Activated T-cell treated with anti-CD3 and anti-CD28 coated beads, Interleukin-2, amount 50 U/mL, for 72 hours (primary cell): ENCODE measurements at regions not wholly inside any gene's neighbourhood (a gene's known extent, or its start where the extent isn't known, plus 50 kb on each side); places are given as distances from the start of the nearest gene placed in this dataset.
"Not testable (repeated sequence)": the region's sequence is repeated elsewhere in the genome, so short reads cannot be mapped to it uniquely, and the experiment has no call there.

Experiments
- ATAC-seq, 2 donors: fragments of 150-1000 bp; cut with Tn5 transposase; replicated peaks in 1 of 2; 2 replicates each; pipeline ENCODE4 v1.10.0; 2021; ENCODE audit warnings: moderate library complexity in 2 of 2, mild to moderate bottlenecking in 1 of 2
- DNase-seq, 2 donors: peaks; one replicate each; pipeline ENCODE4 v3.0.0; 2021 to 2022; ENCODE audit warnings: mixed read lengths in 1 of 2
- H3K27ac Mint-ChIP-seq: one replicate; pipeline ENCODE4 v1.8.0; 2022; ENCODE audit warnings: mild to moderate bottlenecking, moderate library complexity, mixed read lengths
- H3K27me3 Mint-ChIP-seq: one replicate; pipeline ENCODE4 v1.8.0; 2022; ENCODE audit warnings: low read depth, mixed read lengths
- H3K36me3 Mint-ChIP-seq, 2 donors: one replicate each; pipeline ENCODE4 v1.8.0; 2022; ENCODE audit warnings: mixed read lengths in 2 of 2, mild to moderate bottlenecking in 1 of 2; ENCODE audit not compliant: insufficient read depth in 2 of 2
- H3K4me1 Mint-ChIP-seq: one replicate; pipeline ENCODE4 v1.8.0; 2022; ENCODE audit warnings: low read depth, mixed read lengths
- H3K4me3 Mint-ChIP-seq, 2 donors: one replicate each; pipeline ENCODE4 v1.8.0; 2022; ENCODE audit warnings: mild to moderate bottlenecking in 2 of 2, mixed read lengths in 2 of 2, moderate library complexity in 2 of 2
- H3K9me3 Mint-ChIP-seq, 2 donors: one replicate each; pipeline ENCODE4 v1.8.0; 2022; ENCODE audit warnings: mixed read lengths in 2 of 2

- ATAC-seq = no peak
- Mint-ChIP-seq H3K9me3 (no peaks in the 10 kb centered on the region), H3K27ac (no peak overlapping the region), H3K4me1 (no peaks in the 10 kb centered on the region), H3K4me3 (no peak overlapping the region), H3K36me3 (no peaks in the 10 kb centered on the region), H3K27me3 (no peaks in the 10 kb centered on the region)
- DNase-seq = no peak
Measured at GRCh38 chr4:164087733-164088132, 593.2 kb downstream of the TMA16 start.

DNA sequence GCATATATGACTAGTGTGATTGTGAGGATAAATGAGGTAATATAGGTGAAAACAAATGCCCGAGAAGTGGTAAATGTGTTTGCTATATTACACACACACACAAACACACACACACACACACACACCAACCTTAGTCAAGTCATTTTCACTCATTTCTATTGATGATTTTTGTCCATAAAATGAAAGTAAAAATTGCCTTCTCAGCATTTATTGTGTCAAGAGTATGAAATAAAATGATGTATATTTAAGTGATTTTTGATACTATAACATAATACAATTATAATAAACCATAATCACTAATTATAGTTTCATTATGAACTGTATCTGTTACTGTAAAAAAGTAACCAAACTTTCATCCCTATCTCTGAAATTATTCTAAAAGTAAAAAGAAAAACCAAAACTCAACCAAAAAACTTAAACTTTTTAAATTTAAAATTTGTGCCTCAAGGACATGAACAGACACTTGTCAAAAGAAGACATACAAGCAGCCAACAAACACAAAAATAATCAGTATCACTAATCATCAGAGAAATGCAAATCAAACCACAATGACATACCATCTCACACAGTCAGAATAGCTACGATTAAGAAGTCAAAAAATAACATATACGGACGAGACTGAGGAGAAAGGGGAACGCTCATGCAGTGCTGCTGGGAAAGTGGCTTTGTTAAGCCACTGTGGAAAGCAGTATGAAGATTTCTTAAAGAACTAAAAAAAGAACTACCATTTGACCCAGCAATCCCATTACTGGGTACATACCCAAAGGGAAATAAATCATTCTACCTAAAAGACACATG, 601.0 kb downstream of the TMA16 start:
- Mint-ChIP-seq H3K9me3 (no peaks in the 10 kb centered on the region), H3K27me3 (no peaks in the 10 kb centered on the region), H3K4me1 (no peaks in the 10 kb centered on the region), H3K36me3 (no peaks in the 10 kb centered on the region), H3K27ac (no peak overlapping the region), H3K4me3 (no peak overlapping the region)
- no peak for DNase-seq
- ATAC-seq = no peak

DNA sequence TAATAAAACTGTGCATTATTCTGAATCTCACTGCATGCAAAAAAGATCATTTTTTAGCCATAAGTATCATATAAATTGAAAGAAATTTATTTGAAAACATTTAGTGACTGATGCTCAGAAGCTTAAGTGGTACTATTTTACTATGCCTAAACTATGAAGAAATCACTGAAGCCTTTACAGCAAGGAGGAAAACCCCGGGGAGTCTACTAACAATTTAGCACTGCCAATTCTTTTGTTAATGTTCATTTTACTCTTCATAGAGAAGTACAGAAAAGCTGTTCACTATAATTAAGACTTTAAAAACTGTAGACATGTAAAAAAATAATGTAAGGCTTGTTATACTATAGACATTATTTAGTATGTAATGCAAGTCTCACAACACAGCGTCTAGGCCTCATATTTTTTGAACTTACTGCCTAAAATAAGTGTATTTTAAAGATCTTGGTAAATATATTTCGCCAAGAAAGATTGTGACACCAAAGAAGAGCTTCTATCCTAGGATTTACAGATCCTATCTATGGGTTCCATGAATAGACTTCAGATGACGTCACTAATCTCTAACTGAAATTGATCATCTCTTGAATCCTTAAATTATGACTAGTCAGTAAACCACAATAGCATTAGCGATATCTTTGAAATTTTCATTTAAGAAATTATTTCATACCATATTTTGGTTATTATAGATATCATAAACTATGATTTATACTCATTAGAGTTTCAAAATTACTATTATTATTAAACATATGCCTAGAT, 602.5 kb downstream of the TMA16 start:
- no peak for ATAC-seq
- Mint-ChIP-seq H3K9me3 (no peaks in the 10 kb centered on the region), H3K4me3 (no peak overlapping the region), H3K27ac (no peak overlapping the region), H3K36me3 (no peaks in the 10 kb centered on the region), H3K27me3 (no peaks in the 10 kb centered on the region), H3K4me1 (no peaks in the 10 kb centered on the region)
- DNase-seq = no peak

DNA sequence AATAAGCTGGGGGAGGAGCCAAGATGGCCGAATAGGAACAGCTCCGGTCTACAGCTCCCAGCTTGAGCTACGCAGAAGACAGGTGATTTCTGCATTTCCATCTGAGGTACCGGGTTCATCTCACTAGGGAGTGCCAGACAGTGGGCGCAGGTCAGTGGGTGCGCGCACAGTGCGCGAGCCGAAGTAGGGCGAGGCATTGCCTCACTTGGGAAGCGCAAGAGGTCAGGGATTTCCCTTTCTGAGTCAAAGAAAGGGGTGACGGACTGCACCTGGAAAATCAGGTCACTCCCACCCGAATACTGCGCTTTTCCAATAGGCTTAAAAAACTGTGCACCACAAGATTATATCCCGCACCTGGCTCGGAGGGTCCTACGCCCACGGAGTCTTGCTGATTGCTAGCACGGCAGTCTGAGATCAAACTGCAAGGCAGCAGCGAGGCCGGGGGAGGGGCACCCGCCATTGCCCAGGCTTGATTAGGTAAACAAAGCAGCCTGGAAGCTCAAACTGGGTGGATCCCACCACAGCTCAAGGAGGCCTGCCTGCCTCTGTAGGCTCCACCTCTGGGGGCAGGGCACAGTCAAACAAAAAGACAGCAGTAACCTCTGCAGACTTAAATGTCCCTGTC, 606.4 kb downstream of the TMA16 start:
- H3K27ac Mint-ChIP-seq, H3K9me3 Mint-ChIP-seq, H3K36me3 Mint-ChIP-seq: not testable (repeated sequence)

GRCh38 chr4:164108971-164109370, 614.5 kb downstream of the TMA16 start:
- Mint-ChIP-seq H3K36me3 (no peaks in the 10 kb centered on the region), H3K9me3 (no peaks in the 10 kb centered on the region), H3K4me1 (no peaks in the 10 kb centered on the region), H3K27ac (no peak overlapping the region), H3K4me3 (no peak overlapping the region), H3K27me3 (no peaks in the 10 kb centered on the region)
- no peak for DNase-seq
- ATAC-seq = no peak

More for the DNA sequence above, 606.4 kb downstream of the TMA16 start:
- H3K4me1 Mint-ChIP-seq, DNase-seq, H3K4me3 Mint-ChIP-seq, ATAC-seq, H3K27me3 Mint-ChIP-seq: not testable (repeated sequence)

GRCh38 chr4:164109503-164109902, 615.0 kb downstream of the TMA16 start:
- Mint-ChIP-seq H3K9me3 (no peaks in the 10 kb centered on the region), H3K27ac (no peak overlapping the region), H3K4me1 (no peaks in the 10 kb centered on the region), H3K4me3 (no peak overlapping the region), H3K36me3 (no peaks in the 10 kb centered on the region), H3K27me3 (no peaks in the 10 kb centered on the region)
- ATAC-seq (no peak), DNase-seq (no peak)

DNA sequence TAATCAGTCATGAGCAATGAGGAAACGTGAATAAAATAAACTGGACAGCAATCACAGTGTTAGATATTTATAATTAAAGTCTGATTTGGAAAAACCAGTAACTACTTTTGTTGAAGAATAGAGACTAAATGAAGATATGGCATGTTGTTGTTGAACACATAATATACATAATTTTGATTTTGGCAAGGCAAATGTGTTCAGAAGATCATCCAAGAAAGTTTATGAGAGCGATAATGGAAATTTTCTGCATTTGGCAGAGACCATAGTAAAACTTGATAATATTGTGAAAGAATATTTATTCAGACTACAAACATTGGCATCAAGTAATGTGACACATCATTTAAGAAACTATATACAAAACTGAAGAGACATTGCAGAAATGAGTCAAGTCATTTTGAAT, 620.7 kb downstream of the TMA16 start:
- Mint-ChIP-seq H3K9me3 (no peaks in the 10 kb centered on the region), H3K36me3 (no peaks in the 10 kb centered on the region), H3K27ac (no peak overlapping the region), H3K4me1 (no peaks in the 10 kb centered on the region), H3K27me3 (no peaks in the 10 kb centered on the region), H3K4me3 (no peak overlapping the region)
- DNase-seq = no peak
- ATAC-seq = no peak

- Mint-ChIP-seq H3K27me3 (no peaks in the 10 kb centered on the region), H3K9me3 (peaks cover 0 to 2% of the 10 kb centered on the region in 2 donors), H3K4me1 (no peaks in the 10 kb centered on the region), H3K36me3 (no peaks in the 10 kb centered on the region), H3K27ac (no peak overlapping the region), H3K4me3 (no peak overlapping the region)
- no peak for DNase-seq
- ATAC-seq = no peak
Measured at GRCh38 chr4:164116286-164116685, 621.8 kb downstream of the TMA16 start.

- Mint-ChIP-seq H3K36me3 (no peaks in the 10 kb centered on the region), H3K9me3 (peaks cover 2 to 5% of the 10 kb centered on the region in 2 donors), H3K4me1 (no peaks in the 10 kb centered on the region), H3K27ac (no peak overlapping the region), H3K4me3 (no peak overlapping the region), H3K27me3 (no peaks in the 10 kb centered on the region)
- DNase-seq (no peak), ATAC-seq (no peak)
Measured at GRCh38 chr4:164134388-164134787, 619.5 kb upstream of the SMIM31 start.

GRCh38 chr4:164136180-164136616, 617.7 kb upstream of the SMIM31 start:
- DNase-seq = no peak
- Mint-ChIP-seq H3K27ac (peak overlapping the region; percentile 49), H3K27me3 (no peaks in the 10 kb centered on the region), H3K9me3 (peaks cover 6 to 10% of the 10 kb centered on the region in 2 donors), H3K4me3 (no peak overlapping the region), H3K4me1 (no peaks in the 10 kb centered on the region), H3K36me3 (no peaks in the 10 kb centered on the region)
- no peak for ATAC-seq

- Mint-ChIP-seq H3K4me1 (no peaks in the 10 kb centered on the region), H3K9me3 (peaks cover 6 to 10% of the 10 kb centered on the region in 2 donors)
Measured at GRCh38 chr4:164138521-164138920, 615.4 kb upstream of the SMIM31 start.

DNA sequence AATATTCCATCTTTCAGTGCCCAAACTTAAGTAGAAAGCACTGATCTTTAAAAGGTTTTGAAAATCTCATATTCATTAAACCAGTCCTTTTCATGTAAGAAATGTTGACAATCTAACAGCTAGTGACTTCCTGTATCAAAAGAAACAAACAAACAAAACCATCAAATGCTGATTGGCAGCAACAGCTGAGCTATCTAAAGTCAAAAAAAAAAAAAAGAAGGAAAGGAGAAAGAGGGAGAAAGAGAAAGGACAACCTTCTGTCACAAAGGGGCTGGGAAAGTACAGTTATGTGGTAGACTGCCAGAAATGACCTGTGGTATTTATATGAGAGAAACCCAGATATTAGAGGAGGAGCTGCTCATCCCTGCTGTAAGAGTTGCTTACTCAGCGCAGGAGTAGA, 614.6 kb upstream of the SMIM31 start:
- peaks cover 6 to 10% of the 10 kb centered on the region in 2 donors for H3K9me3 Mint-ChIP-seq
- H3K4me3 Mint-ChIP-seq = no peak overlapping the region
- no peaks in the 10 kb centered on the region for H3K36me3 Mint-ChIP-seq
- no peaks in the 10 kb centered on the region for H3K4me1 Mint-ChIP-seq
- ATAC-seq (no peak), DNase-seq (no peak)
- no peaks in the 10 kb centered on the region for H3K27me3 Mint-ChIP-seq
- H3K27ac Mint-ChIP-seq = no peak overlapping the region

More at GRCh38 chr4:164138521-164138920, 615.4 kb upstream of the SMIM31 start:
- H3K4me3 Mint-ChIP-seq = no peak overlapping the region
- DNase-seq (no peak), ATAC-seq (no peak)
- H3K27ac Mint-ChIP-seq = no peak overlapping the region
- H3K36me3 Mint-ChIP-seq = no peaks in the 10 kb centered on the region
- H3K27me3 Mint-ChIP-seq = no peaks in the 10 kb centered on the region

- ATAC-seq, H3K27me3 Mint-ChIP-seq, H3K9me3 Mint-ChIP-seq, H3K4me1 Mint-ChIP-seq, DNase-seq, H3K4me3 Mint-ChIP-seq, H3K27ac Mint-ChIP-seq, H3K36me3 Mint-ChIP-seq: not testable (repeated sequence)
Measured at GRCh38 chr4:164141755-164142375, 612.1 kb upstream of the SMIM31 start.
